ENCODE measurements at regions not wholly inside any gene's neighbourhood (a gene's known extent, or its start where the extent isn't known, plus 50 kb on each side); places are given as distances from the start of the nearest gene placed in this dataset.

DNA sequence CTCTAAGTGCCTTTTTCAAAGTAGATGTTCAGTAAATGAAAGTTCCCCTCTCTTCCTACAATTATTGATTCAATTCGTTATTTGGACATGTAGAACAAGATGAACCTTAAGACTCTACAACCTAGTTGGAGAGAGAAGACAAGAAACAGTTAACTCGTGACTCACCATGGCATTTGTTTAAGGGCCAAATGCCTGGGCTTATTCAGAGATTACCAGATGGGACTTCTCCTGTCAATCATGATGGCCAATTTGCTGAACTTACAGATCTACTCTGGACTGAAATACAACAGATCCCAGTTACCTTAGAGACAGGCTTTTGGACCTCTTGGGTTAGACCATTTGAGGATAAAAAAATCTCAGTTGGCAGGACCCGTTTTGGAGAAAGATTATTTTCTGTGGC lies 93.5 kb downstream of the C1orf94 start:
- DNase-seq (ENCODE audit: extremely low spot score, insufficient read length, low read depth) (no peak), FAIRE-seq (no peak)

DNA sequence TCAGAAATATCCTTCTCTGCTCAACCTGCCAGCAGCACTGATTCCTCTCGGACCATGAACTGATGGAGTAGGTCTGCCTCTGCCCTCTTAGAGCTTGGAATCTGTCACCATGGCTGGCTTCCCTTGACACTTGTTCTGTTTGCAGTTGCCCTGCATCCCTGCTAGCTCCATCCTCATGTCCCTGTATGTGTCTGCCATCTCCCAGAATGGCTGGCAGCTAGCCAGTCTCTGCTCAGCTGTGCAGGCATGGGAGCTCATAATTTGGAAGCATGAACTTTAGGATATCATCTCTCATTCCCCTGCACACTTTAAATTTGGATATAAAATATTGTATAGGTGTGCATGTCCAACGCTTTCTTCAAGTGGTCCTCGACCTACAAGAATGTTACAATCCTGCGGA lies 95.4 kb downstream of the C1orf94 start:
- FAIRE-seq = no peak
- DNase-seq (ENCODE audit: extremely low spot score, insufficient read length, low read depth) = no peak

DNA sequence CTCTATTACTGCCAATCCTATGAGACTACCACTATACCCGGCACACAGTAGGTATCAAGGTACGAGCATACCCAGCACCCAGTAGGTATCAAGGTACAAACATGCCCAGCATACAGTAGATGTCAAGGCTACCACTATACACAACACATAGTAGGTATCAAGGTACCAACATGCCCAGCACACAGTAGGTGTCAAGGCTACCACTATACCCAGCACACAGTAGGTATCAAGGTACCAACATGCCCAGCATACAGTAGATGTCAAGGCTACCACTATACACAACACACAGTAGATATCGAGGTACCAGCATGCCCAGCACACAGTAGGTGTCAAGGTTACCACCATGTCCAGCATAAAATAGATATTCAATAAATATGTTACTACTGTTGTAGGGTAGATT lies 98.4 kb downstream of the C1orf94 start:
- FAIRE-seq = no peak
- no peak for DNase-seq (ENCODE audit: extremely low spot score, insufficient read length, low read depth)

DNA sequence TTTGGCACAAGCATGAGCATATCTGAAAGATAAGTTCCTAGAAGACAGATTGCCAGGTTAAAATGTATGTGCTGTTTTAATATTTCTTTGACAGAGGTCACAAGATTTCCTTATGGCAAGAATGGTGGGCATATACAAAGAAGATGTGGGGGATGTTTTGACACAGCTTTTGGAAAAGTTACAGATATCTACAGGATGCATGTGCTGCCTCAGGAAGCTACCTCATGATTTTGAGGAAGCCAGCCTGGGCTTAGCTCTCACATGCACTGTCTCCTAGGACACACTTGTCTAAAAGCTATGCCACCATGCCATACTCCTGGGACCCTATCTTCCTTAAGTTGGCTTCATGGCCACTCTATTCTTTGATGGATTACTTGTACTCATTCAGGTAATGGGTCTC lies 99.9 kb downstream of the C1orf94 start:
- DNase-seq (ENCODE audit: extremely low spot score, insufficient read length, low read depth) = no peak

DNA sequence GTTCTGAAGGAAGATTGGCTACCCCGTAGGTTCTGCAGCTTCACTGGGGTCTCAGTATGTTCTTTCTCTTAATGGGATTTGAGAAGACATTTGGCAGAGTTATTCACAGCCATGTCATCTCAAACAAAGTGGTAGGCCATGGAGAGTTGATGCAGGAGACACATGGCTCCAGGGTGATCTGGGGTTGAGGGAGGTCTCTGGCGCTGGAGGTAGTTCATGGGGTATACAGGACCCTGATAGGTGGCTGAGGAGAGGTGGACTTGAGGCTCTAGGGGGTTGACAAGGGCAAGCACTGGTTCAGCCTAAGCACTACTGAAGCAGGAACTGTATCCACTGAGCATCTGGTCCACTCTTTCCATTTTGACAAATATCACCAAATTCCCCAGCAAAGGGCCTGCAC lies 100.4 kb downstream of the C1orf94 start:
- FAIRE-seq = no peak
- DNase-seq (ENCODE audit: extremely low spot score, insufficient read length, low read depth) = no peak

More for the DNA sequence above, 99.9 kb downstream of the C1orf94 start:
- FAIRE-seq = no peak

DNA sequence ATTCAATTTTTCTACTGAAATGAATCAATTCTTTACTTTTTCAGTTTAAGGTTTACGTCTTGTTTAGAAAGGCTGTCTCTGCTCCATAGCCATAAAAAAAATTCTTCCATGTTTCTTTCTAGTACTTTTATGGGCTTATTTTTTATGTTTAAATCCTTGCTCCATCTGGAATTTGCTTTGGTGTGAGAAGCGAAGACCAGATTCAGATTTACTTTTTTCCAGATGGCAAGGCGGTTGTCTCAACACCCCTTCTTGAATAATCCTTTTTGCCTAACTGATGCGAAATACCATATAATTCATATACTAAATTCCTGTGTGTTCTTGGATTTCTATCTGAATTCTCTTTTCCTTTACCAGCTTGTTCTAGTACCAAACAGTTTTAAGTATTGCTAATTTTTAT lies 101.5 kb downstream of the C1orf94 start:
- DNase-seq (ENCODE audit: extremely low spot score, insufficient read length, low read depth) = no peak
- FAIRE-seq = no peak

DNA sequence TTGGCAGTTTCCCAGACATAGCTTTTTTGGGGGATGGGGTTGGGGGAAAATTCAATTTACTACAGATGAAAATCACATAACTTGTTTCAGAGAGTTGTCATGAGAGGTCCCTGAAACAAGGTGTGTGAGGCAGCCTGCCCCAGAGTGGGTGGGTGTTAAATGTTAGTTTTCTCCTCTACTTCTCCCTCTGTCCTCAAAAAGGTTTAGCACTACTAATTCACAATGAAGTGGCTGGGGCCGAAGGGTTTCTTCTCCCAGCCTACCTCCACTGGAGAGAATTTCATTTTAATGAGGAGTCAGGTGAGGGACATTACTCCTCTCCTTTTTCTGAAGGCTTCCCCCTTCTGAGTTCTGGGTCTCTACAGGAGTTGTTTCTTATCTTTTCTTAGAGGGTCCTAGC lies 103.3 kb downstream of the C1orf94 start:
- no peak for FAIRE-seq
- no peak for DNase-seq (ENCODE audit: extremely low spot score, insufficient read length, low read depth)

DNA sequence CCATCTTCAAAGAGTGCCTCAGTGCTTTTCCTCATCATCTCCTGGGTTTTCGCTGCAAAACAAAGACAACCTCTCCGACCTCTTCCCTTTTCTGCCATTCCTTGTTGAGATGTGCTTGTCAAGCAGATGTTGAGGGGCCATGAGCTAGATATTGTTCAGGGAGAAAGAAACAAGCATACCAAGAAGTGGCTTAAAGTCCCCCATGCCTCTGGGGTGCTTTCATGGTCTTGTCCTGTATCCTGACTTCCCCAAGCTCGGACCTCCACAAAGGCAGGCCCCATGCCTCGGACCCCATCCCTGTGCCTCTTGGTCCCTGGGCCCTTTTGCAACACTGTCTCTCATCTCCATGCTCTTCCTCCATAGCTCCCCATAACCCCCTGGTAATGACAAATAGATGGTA lies 103.8 kb downstream of the C1orf94 start:
- DNase-seq (ENCODE audit: extremely low spot score, insufficient read length, low read depth) = no peak
- FAIRE-seq = no peak

DNA sequence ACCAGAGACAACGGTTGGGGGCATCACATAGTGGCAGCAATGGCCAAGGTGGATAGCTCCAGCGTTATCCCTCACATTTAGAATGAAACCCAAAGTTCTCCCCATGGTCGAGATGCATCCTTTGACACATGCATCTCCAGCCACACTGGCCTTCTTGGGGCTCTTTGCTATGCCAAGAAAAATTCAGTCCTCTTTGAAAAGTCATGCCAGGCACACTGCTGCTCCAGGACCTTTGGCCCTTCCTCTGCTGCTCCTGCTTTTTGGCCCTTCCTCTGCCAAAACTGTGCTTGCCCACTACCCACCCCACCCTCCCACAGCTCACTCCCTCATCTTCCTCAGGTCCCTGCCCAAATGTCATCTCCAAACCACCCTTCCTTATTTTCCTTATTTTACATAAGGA lies 106.4 kb downstream of the C1orf94 start:
- no peak for DNase-seq (ENCODE audit: extremely low spot score, insufficient read length, low read depth)
- no peak for FAIRE-seq

DNA sequence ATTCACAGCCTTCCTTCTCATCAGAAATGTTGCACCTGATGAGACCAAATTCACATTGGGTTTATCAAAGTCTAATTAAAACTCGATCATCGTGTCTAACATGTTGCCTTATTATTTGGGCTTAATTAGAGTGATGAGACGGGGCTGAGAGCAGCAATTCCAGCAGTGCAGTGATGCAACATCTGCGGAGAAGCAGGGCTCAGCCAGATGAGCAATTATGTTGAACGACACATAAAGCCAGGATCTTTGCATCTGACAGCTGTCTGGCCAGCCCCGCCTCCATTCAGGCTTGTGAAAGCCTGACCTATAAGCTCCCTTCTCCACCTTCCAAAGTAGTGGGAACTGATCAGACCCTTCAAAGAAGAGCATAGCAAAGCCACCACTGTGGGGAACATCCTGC lies 109.8 kb downstream of the C1orf94 start:
- DNase-seq (ENCODE audit: extremely low spot score, insufficient read length, low read depth) (no peak), FAIRE-seq (no peak)

DNA sequence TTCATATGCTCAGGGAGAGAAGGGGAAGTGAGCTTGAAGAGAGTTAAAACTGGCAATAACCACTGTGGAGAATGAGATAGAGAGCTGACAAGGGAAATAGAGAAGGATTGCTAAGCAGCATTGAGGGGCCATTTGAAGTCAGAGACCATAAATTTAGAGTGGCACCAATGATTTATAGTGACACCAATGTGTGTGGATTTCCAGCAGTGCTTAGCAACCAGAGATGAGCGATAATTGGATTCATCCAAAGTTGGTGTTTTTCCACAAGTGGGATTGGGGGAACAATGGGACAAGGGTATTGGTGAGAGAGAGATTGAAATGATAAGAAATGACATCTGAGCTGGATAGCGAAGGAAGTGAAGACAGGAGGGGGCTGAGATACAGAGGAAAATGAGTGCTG lies 114.1 kb downstream of the C1orf94 start:
- DNase-seq (ENCODE audit: extremely low spot score, insufficient read length, low read depth) (no peak), FAIRE-seq (no peak)

DNA sequence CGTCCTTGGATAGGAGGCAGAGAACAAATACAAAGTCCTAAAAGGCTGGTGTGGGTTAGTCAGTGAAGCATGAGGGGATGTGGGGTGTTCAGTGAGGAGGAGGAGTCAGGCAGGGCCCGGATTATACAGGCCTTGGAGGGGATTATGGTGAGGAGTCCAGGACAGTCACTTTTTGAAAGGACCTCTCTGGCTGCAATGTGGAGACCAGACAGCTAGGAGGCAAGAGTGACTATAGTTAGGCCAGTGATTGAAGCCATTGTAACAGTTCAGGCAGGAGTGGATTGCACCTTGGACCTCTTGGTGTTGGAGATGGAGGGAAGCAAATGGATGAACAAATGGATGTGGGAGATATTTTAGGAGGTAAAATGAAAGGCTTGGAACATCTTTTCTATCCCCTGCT lies 115.8 kb downstream of the C1orf94 start:
- DNase-seq (ENCODE audit: extremely low spot score, insufficient read length, low read depth) = no peak
- no peak for FAIRE-seq

DNA sequence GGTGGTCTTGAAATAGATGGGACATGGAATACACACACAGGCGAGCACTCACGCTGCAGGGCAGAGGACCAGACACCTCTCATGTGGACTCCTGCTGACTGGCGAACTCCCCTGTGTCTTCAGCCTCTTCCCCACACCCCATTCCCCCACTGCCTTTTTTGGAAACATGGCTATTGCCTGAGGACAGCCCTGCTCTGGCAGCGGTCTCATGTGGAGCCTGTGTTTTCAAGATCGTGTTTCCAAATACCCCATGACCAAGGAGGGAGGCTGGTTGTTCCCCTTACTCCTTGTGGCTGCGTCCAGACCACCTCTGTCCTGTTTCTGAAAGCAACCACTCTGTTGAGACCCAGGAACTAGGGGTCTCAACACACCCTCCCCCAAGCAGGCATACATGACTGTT lies 119.4 kb downstream of the C1orf94 start:
- FAIRE-seq (no peak), DNase-seq (ENCODE audit: extremely low spot score, insufficient read length, low read depth) (no peak)

DNA sequence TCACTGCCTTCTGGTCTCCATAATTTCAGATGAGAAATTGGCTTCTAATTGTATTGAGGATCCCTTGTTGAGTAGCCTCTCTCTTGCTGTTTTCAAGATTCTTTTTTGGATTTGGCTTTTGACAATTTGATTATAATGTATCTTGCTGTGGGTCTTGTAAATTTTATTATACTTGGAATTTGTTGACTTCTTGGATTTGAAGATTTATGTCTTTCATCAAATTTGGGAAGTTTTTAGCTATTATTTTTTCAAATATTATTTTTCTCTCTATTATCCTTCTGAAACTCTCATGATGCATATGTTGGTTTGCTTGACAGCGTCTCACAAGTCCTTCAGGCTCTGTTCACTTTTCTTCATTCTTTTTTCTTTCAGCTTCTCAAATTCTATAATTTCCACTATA lies 126.1 kb downstream of the C1orf94 start:
- no peak for DNase-seq (ENCODE audit: extremely low spot score, insufficient read length, low read depth)
- FAIRE-seq = no peak

DNA sequence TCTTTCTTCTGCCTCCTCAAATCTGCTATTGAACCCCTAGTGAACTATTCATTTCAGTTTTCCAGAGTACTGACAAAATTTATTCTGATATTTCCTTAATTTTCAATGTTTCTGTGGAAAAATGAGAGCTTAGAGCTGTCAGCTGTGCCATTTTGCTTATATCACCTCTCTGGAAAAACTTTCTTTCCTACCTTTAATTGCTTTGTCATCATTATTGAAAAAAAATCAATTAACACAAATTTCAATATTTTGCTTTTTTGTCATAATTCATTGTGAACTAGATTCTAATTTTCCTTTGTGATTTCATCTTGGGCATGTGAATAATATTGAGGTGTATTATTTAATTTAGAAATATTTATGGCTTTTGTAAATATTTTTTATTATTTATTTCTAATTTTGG lies 126.5 kb downstream of the C1orf94 start:
- DNase-seq (ENCODE audit: extremely low spot score, insufficient read length, low read depth) (no peak), FAIRE-seq (no peak)

DNA sequence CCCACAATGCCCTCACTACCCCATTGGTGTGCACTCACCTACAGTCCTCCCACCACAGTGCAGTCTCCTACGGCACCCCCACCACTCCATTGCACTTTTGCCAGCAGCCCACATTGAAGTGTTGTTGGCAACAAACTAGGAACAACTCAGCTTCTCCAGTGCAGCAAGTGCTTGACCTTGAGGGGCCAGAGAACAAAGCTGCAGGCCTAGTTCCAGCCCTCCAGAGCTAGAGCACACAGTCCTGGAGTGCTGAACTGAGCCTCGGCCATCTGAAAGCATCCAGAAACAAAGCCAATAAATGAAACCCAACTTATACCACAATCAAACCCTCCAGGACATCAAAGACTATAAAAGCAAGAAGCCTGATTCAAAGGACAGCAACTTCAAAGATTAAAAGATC lies 129.9 kb downstream of the C1orf94 start:
- DNase-seq (ENCODE audit: extremely low spot score, insufficient read length, low read depth) (no peak), FAIRE-seq (no peak)

DNA sequence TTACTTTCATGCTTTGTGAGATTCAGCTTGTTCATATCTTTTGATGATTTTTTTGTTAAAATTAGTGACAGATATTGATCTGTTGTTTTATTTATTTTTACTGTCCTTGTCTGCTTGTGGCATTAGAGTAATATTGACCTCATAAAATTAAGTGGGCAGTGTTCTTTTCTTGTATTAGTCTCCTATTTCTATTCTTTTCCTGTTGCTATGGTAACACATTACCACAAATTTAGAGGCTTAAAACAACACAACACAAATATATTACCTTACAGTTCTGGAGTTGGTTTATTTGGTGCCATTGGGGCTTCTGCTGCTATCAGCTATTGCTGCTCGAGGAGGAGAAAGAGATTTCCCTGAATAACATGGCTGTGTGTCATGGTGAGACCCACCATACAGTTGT lies 135.7 kb downstream of the C1orf94 start:
- DNase-seq (ENCODE audit: extremely low spot score, insufficient read length, low read depth) (no peak), FAIRE-seq (no peak)

DNA sequence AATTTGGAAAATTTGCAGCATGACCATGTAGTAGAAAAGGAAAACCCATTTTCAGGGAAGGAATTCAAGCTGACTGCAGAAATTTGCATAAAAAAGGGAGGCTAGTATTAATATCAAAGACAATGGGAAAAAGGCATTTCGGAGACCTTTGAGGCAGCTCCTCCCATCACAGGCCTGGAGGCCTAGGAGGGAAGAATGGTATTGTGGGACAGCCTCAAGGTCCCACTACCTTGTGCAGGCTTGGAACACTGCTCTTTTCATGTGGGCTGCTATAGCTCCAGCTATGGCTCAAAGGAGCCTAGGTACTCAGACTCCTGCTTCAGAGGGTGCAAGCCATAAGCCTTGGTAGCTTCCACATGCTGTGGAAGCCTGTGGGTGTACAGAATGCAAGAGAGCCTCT lies 139.3 kb downstream of the C1orf94 start:
- FAIRE-seq (no peak), DNase-seq (ENCODE audit: extremely low spot score, insufficient read length, low read depth) (no peak)

DNA sequence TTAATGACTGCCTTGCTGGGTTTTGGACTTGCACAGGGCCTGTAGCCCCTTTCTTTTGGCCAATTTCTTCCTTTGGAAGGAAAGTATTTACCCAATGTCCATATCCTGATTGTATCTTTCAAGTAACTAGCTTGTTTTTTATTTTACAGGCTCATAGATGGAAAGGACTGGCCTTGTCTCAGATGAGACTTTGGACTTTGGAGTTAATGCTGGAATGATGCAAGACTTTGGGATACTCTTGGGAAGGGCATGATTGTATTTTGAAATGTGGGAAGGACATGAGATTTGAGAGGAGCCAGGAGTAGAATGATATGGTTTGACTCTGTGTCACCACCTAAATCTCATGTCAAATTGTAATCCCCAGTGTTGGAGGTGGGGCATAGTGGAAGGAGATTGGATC lies 140.1 kb downstream of the C1orf94 start:
- no peak for DNase-seq (ENCODE audit: extremely low spot score, insufficient read length, low read depth)
- no peak for FAIRE-seq

DNA sequence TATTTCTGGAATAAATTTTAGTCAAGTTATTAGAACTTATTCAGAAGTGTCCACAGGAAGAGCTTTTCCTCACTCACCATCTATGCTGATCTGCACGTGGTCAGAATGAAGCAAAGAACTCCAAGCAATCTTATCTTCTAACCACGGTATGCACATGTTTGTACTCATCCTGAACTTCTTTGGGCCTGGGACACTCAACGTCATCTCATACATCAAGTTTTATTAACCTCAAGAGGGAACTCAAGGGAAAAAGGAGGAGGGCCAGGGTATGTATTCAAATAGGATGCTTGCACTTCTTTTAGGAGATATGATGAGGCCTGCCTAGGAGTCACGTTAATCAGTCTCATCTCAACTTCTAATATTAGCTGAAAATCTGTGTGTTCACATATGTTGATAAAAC lies 142.5 kb downstream of the C1orf94 start:
- DNase-seq (ENCODE audit: extremely low spot score, insufficient read length, low read depth) = no peak
- FAIRE-seq = no peak

DNA sequence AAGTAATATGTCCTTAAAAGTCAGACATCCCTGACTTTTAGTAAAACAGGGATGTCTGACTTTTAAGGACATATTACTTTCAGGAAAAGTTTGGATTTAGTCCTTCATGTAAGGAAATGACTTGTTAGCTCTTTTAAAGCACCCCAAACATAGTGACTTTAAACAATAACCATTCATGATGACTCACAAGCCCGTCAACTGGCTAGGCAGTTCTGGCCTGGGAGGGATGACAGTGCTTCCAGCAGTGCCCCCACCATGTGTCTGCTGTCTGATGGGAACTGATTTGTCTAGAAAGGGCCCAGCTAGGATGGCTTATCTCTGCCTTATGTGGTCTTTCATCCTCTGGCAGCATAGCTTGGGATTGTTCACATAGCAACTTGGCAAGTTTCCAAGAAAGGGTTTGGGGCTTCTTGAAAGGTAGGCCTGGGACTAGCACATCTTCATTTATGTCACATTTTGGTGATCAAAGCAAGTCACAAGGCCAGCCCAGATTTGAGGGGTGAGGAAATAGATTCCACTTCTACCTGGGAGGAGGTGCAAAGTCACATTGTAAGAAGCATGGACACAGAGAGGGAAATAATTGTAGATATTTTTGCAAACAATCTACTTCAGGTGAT lies 143.5 kb downstream of the C1orf94 start:
- FAIRE-seq = no peak
- no peak for DNase-seq (ENCODE audit: extremely low spot score, insufficient read length, low read depth)

DNA sequence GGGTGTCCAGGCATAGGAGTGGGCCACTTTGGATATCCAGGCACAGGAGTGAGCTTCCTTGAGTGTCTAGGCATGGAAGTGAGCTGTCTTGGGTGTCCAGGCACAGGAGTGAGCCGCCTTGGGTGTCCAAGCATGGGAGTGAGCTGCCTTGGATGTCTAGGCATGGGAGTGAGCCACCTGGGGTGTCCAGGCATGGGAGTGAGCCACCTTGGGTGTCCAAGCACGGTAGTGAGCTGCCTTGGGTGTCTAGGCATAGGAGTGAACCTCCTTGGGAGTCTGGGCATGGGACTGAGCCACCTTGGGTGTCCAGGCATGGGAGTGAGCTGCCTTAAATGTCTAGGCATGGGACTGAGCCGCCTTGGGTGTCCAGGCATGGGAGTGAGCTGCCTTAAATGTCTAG lies 146.3 kb downstream of the C1orf94 start:
- DNase-seq (ENCODE audit: extremely low spot score, insufficient read length, low read depth) = no peak
- FAIRE-seq = no peak
